ENCODE measurements at regions not wholly inside any gene's neighbourhood (a gene's known extent, or its start where the extent isn't known, plus 50 kb on each side); places are given as distances from the start of the nearest gene placed in this dataset.

DNA sequence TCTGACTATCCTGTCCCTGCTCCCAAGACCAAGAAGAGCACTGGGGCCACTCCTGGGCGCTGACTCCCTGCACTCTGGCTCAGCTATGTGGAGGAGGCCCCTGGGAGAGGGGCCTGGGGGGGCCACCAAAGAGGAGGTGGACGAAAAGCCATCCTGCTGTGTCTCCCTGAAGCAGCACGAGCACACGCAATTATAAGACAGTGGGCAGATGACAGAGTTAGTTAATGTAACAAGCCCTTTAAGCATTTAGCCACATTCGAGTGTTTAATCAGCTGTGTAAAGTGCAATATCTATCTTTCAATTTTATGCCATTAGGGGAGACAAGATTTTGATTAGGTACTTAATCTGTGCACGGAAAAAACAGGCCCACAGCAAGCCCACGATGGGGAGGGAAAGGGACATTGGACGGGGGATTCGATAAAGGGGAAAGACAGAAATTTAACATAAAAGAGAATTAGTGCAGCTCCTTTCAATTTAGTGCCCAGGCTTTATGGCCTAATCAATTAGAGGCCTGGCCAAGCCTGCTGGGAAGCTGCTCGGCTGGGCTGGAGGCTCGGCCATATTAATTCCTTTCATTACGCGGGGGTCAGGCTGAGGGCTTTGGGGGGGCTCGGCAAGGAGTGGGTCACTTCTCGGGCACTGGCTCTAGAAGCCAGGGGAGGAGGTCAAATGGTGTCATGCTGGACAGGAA, 286.2 kb downstream of the DHX35 start:
- CTCF ChIA-PET (ENCODE audit: partially characterized antibody): interaction anchor here (1.5 to 2.6 kb wide), 2 partner anchors 16 kb away, joined by 8 to 11 read pairs; no protein-coding TSS in a partner anchor
- H3K27ac ChIP-seq (ENCODE audit: low read depth, low read length): no peak overlapping the region
- Mint-ChIP-seq H3K9me3 (peaks cover 0 to 2% (median 0%) of the 10 kb centered on the region in 8 donors), H3K36me3 (no peaks in the 10 kb centered on the region), H3K27ac (no peak overlapping the region), H3K4me1 (peaks cover 12 to 15% (median 15%) of the 10 kb centered on the region in 4 donors), H3K27me3 (peaks cover 0 to 2% of the 10 kb centered on the region in 2 donors), H3K4me3 (no peak overlapping the region)
- peaks cover 5% of the 10 kb centered on the region for H3K4me1 ChIP-seq (ENCODE audit: insufficient read depth, low read length)
- no peak overlapping the region for H3K4me3 ChIP-seq (ENCODE audit: low read length in 2 of 2)
- H3K27me3 ChIP-seq (ENCODE audit: insufficient read depth, low read length): no peaks in the 10 kb centered on the region
- H3K36me3 ChIP-seq (ENCODE audit: insufficient read depth, low read length): no peaks in the 10 kb centered on the region
- no peak for DNase-seq
- intact Hi-C loops (cut with micrococcal nuclease): no loop called here
- POLR2A ChIA-PET (ENCODE audit: partially characterized antibody): no interaction called here
- no peaks in the 10 kb centered on the region for H3K9me3 ChIP-seq (ENCODE audit: control insufficient read depth in 1 of 2, low read length in 2 of 2)

DNA sequence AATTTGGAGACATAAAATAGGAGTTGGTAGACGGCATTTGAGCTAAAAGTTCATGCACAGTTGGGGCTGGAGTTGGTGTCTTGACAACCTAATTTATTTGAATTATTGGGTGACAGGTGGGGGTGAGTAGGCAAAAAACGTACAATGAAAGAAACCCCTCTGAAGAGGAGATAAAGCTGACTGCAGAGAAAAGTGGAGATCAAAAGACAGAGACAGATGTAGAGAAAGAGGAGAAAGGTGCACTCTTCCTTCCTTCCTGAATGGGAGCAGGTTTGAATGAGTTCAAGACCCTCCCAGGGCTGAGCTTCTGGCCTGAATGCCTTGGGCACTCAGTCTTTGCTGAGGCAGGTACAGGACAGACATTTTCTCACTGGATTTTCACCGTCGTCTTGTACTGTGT, 284.3 kb downstream of the DHX35 start:
- Histone ChIP-seq H3K36me3 (ENCODE audit: insufficient read depth, low read length) (no peaks in the 10 kb centered on the region), H3K4me1 (ENCODE audit: insufficient read depth, low read length) (peaks cover 5% of the 10 kb centered on the region), H3K27me3 (ENCODE audit: insufficient read depth, low read length) (no peaks in the 10 kb centered on the region), H3K4me3 (ENCODE audit: low read length in 2 of 2) (no peak overlapping the region), H3K27ac (ENCODE audit: low read depth, low read length) (no peak overlapping the region), H3K9me3 (ENCODE audit: control insufficient read depth in 1 of 2, low read length in 2 of 2) (no peaks in the 10 kb centered on the region)
- no peak for DNase-seq
- Mint-ChIP-seq H3K36me3 (no peaks in the 10 kb centered on the region), H3K4me3 (no peak overlapping the region), H3K4me1 (peaks cover 12 to 15% (median 15%) of the 10 kb centered on the region in 4 donors), H3K9me3 (peaks cover 0 to 8% (median 2%) of the 10 kb centered on the region in 8 donors), H3K27me3 (peaks cover 0 to 2% of the 10 kb centered on the region in 2 donors), H3K27ac (no peak overlapping the region)
- ChIA-PET CTCF (ENCODE audit: partially characterized antibody) (interaction anchor here (1.3 to 1.5 kb wide), 3 partner anchors 18 to 30 kb away, joined by 3 to 8 read pairs (median 3); no protein-coding TSS in a partner anchor), POLR2A (ENCODE audit: partially characterized antibody) (no interaction called here)
- intact Hi-C loops (cut with micrococcal nuclease): no loop called here

DNA sequence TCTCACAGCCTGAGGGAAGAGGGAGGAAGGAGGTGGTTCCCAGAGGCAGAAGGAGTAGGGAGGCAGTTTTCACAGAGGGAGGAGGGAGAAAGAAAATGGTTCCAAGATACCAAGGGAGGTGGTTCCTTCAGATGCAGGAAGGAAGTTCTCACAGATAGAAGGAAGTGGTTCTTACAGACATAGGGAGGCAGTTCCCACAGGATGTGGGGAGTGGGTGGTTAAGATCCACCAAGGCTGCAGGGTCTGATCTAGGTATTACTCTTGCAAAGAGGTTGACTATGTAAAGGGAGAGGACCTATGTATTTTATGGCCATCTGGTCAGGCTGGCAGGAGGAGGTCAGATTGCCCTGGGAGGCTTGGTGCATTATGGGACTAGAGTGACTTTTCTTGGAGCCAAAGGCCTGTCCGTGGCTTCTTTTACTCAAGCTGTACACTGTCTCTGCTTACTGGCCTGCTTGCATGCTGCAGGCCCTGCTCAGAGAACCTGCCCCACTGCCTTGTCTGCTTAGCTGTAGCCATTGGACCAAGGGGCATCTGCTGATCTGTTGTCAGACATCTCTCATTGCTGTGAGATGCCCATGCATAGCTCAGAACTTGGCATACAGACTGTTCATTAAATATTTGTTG, 283.7 kb downstream of the DHX35 start:
- Histone ChIP-seq H3K27me3 (ENCODE audit: insufficient read depth, low read length) (no peaks in the 10 kb centered on the region), H3K4me1 (ENCODE audit: insufficient read depth, low read length) (peaks cover 5% of the 10 kb centered on the region), H3K4me3 (ENCODE audit: low read length in 2 of 2) (no peak overlapping the region), H3K36me3 (ENCODE audit: insufficient read depth, low read length) (no peaks in the 10 kb centered on the region), H3K27ac (ENCODE audit: low read depth, low read length) (no peak overlapping the region), H3K9me3 (ENCODE audit: control insufficient read depth in 1 of 2, low read length in 2 of 2) (no peaks in the 10 kb centered on the region)
- peaks cover 0 to 8% (median 2%) of the 10 kb centered on the region in 8 donors for H3K9me3 Mint-ChIP-seq
- CTCF ChIA-PET (ENCODE audit: partially characterized antibody): no interaction called here
- H3K27ac Mint-ChIP-seq: peak overlapping the region in 1 of 7 donors; percentile 38
- POLR2A ChIA-PET (ENCODE audit: partially characterized antibody): no interaction called here
- no peaks in the 10 kb centered on the region for H3K36me3 Mint-ChIP-seq
- peaks cover 12 to 15% (median 15%) of the 10 kb centered on the region in 4 donors for H3K4me1 Mint-ChIP-seq
- DNase-seq: no peak
- intact Hi-C loops (cut with micrococcal nuclease): no loop called here
- H3K27me3 Mint-ChIP-seq: peaks cover 0 to 2% of the 10 kb centered on the region in 2 donors
- peak overlapping the region in 3 of 8 donors; percentile 25 to 47 (median 45) for H3K4me3 Mint-ChIP-seq

DNA sequence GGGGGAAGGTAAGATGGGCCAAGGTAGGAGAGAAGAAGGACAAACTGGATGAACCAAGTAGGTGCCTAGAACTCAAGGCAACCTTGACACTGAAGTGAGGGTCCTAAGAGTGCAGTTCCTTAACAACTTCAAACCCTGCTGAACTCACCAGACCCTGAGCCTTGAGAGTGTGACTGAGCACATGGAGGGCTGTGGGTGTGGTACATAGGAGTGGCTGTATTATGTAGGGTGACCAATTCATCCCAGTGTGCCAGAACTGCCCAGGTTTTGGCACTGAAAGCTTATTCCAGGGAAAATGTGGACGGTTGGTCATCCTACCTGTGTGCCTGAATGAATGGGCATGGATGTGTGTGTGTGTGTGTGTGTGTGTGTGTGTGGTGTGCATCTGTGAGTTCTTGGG, 281.8 kb downstream of the DHX35 start:
- Histone ChIP-seq H3K36me3 (ENCODE audit: insufficient read depth, low read length) (no peaks in the 10 kb centered on the region), H3K27me3 (ENCODE audit: insufficient read depth, low read length) (no peaks in the 10 kb centered on the region), H3K4me3 (ENCODE audit: low read length in 2 of 2) (no peak overlapping the region), H3K4me1 (ENCODE audit: insufficient read depth, low read length) (peaks cover 5% of the 10 kb centered on the region), H3K9me3 (ENCODE audit: control insufficient read depth in 1 of 2, low read length in 2 of 2) (no peaks in the 10 kb centered on the region), H3K27ac (ENCODE audit: low read depth, low read length) (no peak overlapping the region)
- POLR2A ChIA-PET (ENCODE audit: partially characterized antibody): no interaction called here
- DNase-seq: no peak
- Mint-ChIP-seq H3K36me3 (no peaks in the 10 kb centered on the region), H3K4me1 (peaks cover 12 to 15% (median 15%) of the 10 kb centered on the region in 4 donors), H3K27me3 (no peaks in the 10 kb centered on the region), H3K4me3 (no peak overlapping the region), H3K27ac (no peak overlapping the region), H3K9me3 (peaks cover 0 to 8% (median 2%) of the 10 kb centered on the region in 8 donors)
- intact Hi-C loops (cut with micrococcal nuclease): no loop called here
- CTCF ChIA-PET (ENCODE audit: partially characterized antibody): no interaction called here

DNA sequence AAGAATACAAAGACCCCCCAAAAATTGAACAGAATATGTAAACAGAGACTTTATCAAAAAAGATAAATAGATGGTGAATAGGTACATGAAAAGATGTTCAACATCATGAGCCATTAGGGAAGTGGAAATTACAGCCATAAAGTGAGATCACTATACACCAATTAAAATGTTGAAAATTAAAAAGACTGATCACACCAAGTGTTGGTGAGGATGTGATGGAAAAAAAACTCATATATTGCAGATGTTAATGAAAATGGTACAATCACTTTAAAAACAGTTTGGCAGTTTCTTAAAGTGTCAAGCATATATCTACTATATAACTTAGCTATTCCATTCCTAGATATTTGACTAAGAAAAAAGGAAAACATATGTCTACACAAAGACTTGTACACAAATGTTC, 280.5 kb downstream of the DHX35 start:
- ChIA-PET CTCF (ENCODE audit: partially characterized antibody) (no interaction called here), POLR2A (ENCODE audit: partially characterized antibody) (no interaction called here)
- peaks cover 5% of the 10 kb centered on the region for H3K4me1 ChIP-seq (ENCODE audit: insufficient read depth, low read length)
- H3K4me3 ChIP-seq (ENCODE audit: low read length in 2 of 2): no peak overlapping the region
- peaks cover 0 to 8% (median 2%) of the 10 kb centered on the region in 8 donors for H3K9me3 Mint-ChIP-seq
- no peaks in the 10 kb centered on the region for H3K36me3 ChIP-seq (ENCODE audit: insufficient read depth, low read length)
- peaks cover 12 to 15% (median 15%) of the 10 kb centered on the region in 4 donors for H3K4me1 Mint-ChIP-seq
- H3K27me3 ChIP-seq (ENCODE audit: insufficient read depth, low read length): no peaks in the 10 kb centered on the region
- no peaks in the 10 kb centered on the region for H3K9me3 ChIP-seq (ENCODE audit: control insufficient read depth in 1 of 2, low read length in 2 of 2)
- H3K27ac ChIP-seq (ENCODE audit: low read depth, low read length): no peak overlapping the region
- no peak overlapping the region for H3K27ac Mint-ChIP-seq
- intact Hi-C loops (cut with micrococcal nuclease): no loop called here
- H3K36me3 Mint-ChIP-seq: no peaks in the 10 kb centered on the region
- H3K4me3 Mint-ChIP-seq: no peak overlapping the region
- H3K27me3 Mint-ChIP-seq: peaks cover 0 to 1% of the 10 kb centered on the region in 2 donors
- DNase-seq: no peak

DNA sequence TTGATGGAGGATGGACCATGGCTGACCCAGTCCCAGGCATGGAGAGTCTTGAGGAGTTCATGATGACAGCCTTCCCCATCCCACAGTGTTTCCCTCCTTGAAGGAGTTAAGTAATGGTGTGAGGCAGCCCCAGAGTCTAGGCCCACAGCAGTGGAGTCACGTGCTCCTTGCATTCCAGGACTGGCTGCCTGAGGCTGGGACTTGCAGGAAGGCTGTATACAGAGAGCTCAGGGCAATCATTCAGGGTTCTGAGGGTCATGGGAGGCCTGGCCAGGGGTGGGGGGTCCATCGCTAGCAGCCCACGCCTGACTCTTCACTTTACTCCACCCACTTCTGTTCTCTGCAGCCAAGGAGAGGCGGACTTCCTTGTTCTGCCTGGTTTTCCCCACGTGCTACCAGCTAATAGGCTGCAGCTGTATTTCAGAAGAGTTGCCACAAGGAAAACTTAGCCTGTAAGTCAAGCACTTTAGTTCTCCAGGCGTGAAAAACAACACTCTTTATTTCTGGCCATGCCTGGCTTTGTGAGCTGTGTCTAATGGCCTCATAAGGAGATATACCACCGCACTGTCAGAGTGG, 272.5 kb downstream of the DHX35 start:
- Mint-ChIP-seq H3K36me3 (no peaks in the 10 kb centered on the region), H3K4me1 (no peaks in the 10 kb centered on the region), H3K27ac (no peak overlapping the region), H3K27me3 (peaks cover 5 to 6% of the 10 kb centered on the region in 2 donors), H3K4me3 (no peak overlapping the region), H3K9me3 (peaks cover 0 to 1% (median 0%) of the 10 kb centered on the region in 8 donors)
- POLR2A ChIA-PET (ENCODE audit: partially characterized antibody): no interaction called here
- intact Hi-C loops (cut with micrococcal nuclease): no loop called here
- Histone ChIP-seq H3K27ac (ENCODE audit: low read depth, low read length) (no peak overlapping the region), H3K4me3 (ENCODE audit: low read length in 2 of 2) (no peak overlapping the region), H3K36me3 (ENCODE audit: insufficient read depth, low read length) (no peaks in the 10 kb centered on the region), H3K9me3 (ENCODE audit: control insufficient read depth in 1 of 2, low read length in 2 of 2) (no peaks in the 10 kb centered on the region), H3K27me3 (ENCODE audit: insufficient read depth, low read length) (no peaks in the 10 kb centered on the region), H3K4me1 (ENCODE audit: insufficient read depth, low read length) (no peaks in the 10 kb centered on the region)
- DNase-seq: no peak
- CTCF ChIA-PET (ENCODE audit: partially characterized antibody): interaction anchor here (1.2 kb wide), 1 partner anchor 30 kb away, joined by 3 read pairs; no protein-coding TSS in a partner anchor

DNA sequence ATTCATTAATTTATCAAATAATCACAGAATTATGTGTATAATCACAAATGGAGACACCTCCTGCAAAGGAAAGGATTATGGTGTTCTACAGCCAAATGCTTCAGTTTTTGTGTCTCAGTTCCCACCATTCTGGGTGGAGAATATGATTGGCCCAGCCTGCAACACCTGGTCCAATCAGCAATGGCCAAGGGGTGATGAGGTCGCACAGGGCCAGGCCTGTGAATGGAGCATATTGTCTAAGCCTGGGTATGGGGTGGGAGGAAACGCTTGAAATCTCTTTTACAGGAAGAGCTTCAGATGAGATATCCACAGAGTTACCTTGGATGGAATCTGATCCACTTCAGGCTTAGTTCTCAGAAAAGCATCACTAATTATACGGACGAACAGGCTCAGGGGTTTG, 271.6 kb downstream of the DHX35 start:
- Histone ChIP-seq H3K4me3 (ENCODE audit: low read length in 2 of 2) (no peak overlapping the region), H3K27me3 (ENCODE audit: insufficient read depth, low read length) (no peaks in the 10 kb centered on the region), H3K27ac (ENCODE audit: low read depth, low read length) (no peak overlapping the region), H3K4me1 (ENCODE audit: insufficient read depth, low read length) (no peaks in the 10 kb centered on the region), H3K9me3 (ENCODE audit: control insufficient read depth in 1 of 2, low read length in 2 of 2) (no peaks in the 10 kb centered on the region), H3K36me3 (ENCODE audit: insufficient read depth, low read length) (no peaks in the 10 kb centered on the region)
- no peak for DNase-seq
- Mint-ChIP-seq H3K27me3 (peaks cover 5 to 7% of the 10 kb centered on the region in 2 donors), H3K27ac (no peak overlapping the region), H3K36me3 (no peaks in the 10 kb centered on the region), H3K4me1 (no peaks in the 10 kb centered on the region), H3K4me3 (no peak overlapping the region), H3K9me3 (peaks cover 0 to 1% (median 0%) of the 10 kb centered on the region in 8 donors)
- ChIA-PET CTCF (ENCODE audit: partially characterized antibody) (interaction anchor here (1.2 kb wide), 1 partner anchor 31 kb away, joined by 3 read pairs; no protein-coding TSS in a partner anchor), POLR2A (ENCODE audit: partially characterized antibody) (no interaction called here)
- intact Hi-C loops (cut with micrococcal nuclease): no loop called here
